Transverse colon (tissue), 4 donors: ENCODE measurements at regions not wholly inside any gene's neighbourhood (a gene's known extent, or its start where the extent isn't known, plus 50 kb on each side); places are given as distances from the start of the nearest gene placed in this dataset.
"Not testable (repeated sequence)": the region's sequence is repeated elsewhere in the genome, so short reads cannot be mapped to it uniquely, and the experiment has no call there.

Experiments
- DNase-seq: peaks from one replicate; pipeline ENCODE4 v3.0.0-alpha.2; 2019
- H3K27ac ChIP-seq, 4 donors: fragments of 200-600 bp; sonication (generic); 2 replicates each; pipeline ENCODE4 v1.5.1; 2016 to 2018; ENCODE audit warnings: inconsistent platforms in 4 of 4
- H3K27me3 ChIP-seq: fragments of 200-600 bp; sonication (generic); 2 replicates; pipeline ENCODE4 v1.5.1; 2017; ENCODE audit warnings: inconsistent platforms
- H3K36me3 ChIP-seq, 4 donors: fragments of 200-600 bp; sonication (generic); 2 replicates each; pipeline ENCODE4 v1.5.1; 2017 to 2019; ENCODE audit warnings: inconsistent platforms in 4 of 4
- H3K4me1 ChIP-seq, 4 donors: fragments of 200-600 bp; sonication (generic); 2 replicates each; pipeline ENCODE4 v1.5.1; 2017 to 2020; ENCODE audit warnings: inconsistent platforms in 4 of 4
- H3K4me3 ChIP-seq, 4 donors: fragments of 200-600 bp; sonication (generic); 1 replicate in 1 of 4; 2 replicates in 3 of 4; pipeline versions ENCODE4 v1.5.1 to v1.6.1; 2017 to 2019; ENCODE audit warnings: inconsistent platforms in 4 of 4
- H3K9me3 ChIP-seq, 2 donors: fragments of 200-600 bp; sonication (generic); 2 replicates each; pipeline ENCODE4 v1.5.1; 2017 to 2019; ENCODE audit warnings: inconsistent platforms in 2 of 2
- EP300 ChIP-seq: sonication (generic); formaldehyde crosslinking; IDR thresholded peaks from one replicate; pipeline ENCODE4 v1.6.1; 2017; ENCODE audit warnings: antibody characterized with exemption, low read depth
- POLR2A ChIP-seq: fragments of 450-650 bp; IDR thresholded peaks from one replicate; pipeline ENCODE4 v1.6.1; 2016; ENCODE audit warnings: antibody characterized with exemption, mild to moderate bottlenecking, moderate library complexity
- POLR2AphosphoS5 ChIP-seq, 3 donors: sonication (generic); formaldehyde crosslinking; IDR thresholded peaks; one replicate each; pipeline ENCODE4 v1.6.1; 2016; ENCODE audit warnings: antibody characterized with exemption in 3 of 3
- WGBS, 2 donors: methylation state at CpG; one replicate each; pipeline ENCODE4 v1.1.5; 2018; ENCODE audit warnings: low coverage in 1 of 2; 5-methylcytosine and 5-hydroxymethylcytosine counted together
- in situ Hi-C, 4 donors: fragments of 200-750 bp; cut with MboI; loops; one replicate each; pipeline versions ENCODE4 v1.15.0 to v1.15.1; 2017; ENCODE audit warnings: low sequenced_read_pairs in 3 of 4, low pct_ligation_motif_present in 1 of 4, low pct_unique_long_range_greater_than_20kb in 1 of 4
- intact Hi-C: fragments of 100-400 bp; cut with DNase I; formaldehyde crosslinking; loops from one replicate; pipeline ENCODE4 v1.15.1; 2023; ENCODE audit warnings: low total_unique reads
- TF ChIP-seq, protein P1 (sequence below), 5 experiments: fragments of 200-600 bp in 3 of 5; fragments of 450-650 bp in 2 of 5; sonication (generic) in 3 of 5; IDR thresholded peaks; 1 replicate in 2 of 5; 2 replicates in 3 of 5; pipeline ENCODE4 v1.5.1; 2016 to 2017; ENCODE audit warnings: antibody characterized with exemption in 5 of 5, inconsistent platforms in 3 of 5, mild to moderate bottlenecking in 2 of 5, moderate library complexity in 1 of 5

DNA sequence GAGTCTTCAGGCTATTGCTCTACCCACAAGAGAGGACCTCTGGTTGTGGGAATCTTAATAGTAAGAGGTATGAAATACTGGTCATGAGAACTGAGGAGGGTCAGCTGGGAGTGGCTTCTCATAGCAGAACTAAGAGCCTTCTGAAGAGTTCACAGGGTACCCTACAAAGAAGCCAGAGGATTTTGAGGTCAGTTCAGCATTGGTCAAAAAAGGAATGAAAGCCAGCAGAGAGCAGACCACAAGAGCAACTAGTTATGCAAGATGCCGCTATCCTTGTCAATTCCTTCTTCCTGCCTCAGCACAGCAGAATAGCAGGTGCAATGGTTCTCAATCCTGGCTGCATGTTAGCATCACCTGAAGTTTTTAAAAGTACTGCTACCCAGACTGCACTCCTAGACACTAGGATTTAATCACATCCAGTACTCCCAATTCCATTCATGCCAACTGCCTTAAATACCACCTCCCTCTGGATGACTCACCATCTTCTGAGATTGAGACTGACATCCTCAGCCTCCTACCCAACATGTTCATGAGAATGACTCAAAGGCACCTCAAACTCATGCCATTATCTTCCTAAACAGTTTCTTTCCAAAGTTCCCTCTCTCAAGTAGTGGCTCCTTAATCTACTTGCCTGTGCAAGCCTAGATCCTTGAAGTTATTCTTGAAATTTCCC lies 81.0 kb upstream of the RBMS1 start:
- in situ Hi-C loops (no loop called here), intact Hi-C loops (no loop called here)
- H3K27ac ChIP-seq: no peak overlapping the region
- H3K4me1 ChIP-seq: no peaks in the 10 kb centered on the region
- TF ChIP-seq POLR2A: no peak
- WGBS, 2 donors: 73 to 80% methylated on average over 1 of the region's 1 CpG
- no peaks in the 10 kb centered on the region for H3K27me3 ChIP-seq
- DNase-seq: no peak
- no peaks in the 10 kb centered on the region for H3K36me3 ChIP-seq
- H3K4me3 ChIP-seq: no peak overlapping the region
- H3K9me3 ChIP-seq: no peaks in the 10 kb centered on the region

DNA sequence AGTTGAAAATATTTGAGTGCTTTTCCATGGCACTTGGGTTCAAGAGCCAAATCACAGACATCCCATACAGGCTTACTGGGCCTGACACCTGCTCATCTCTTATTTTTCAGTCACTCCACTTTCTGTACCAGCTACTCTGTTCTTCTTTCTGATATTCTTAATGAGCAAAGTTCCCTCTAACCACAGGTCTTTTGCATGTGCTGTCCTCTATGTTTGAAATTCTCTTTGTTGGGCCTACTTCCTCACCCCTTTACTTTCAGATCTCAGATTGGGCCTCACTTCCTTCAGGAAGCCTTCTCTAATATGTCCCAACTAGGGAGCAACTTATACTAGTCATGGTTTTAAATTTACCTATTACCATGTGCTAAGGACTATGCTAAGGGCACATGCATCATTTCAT lies 81.8 kb upstream of the RBMS1 start:
- no peak for DNase-seq
- no peak for TF ChIP-seq POLR2A
- TF ChIP-seq POLR2AphosphoS5 (IDR thresholded peaks at IDR 0.05): no peak
- TF ChIP-seq, protein P1, sequence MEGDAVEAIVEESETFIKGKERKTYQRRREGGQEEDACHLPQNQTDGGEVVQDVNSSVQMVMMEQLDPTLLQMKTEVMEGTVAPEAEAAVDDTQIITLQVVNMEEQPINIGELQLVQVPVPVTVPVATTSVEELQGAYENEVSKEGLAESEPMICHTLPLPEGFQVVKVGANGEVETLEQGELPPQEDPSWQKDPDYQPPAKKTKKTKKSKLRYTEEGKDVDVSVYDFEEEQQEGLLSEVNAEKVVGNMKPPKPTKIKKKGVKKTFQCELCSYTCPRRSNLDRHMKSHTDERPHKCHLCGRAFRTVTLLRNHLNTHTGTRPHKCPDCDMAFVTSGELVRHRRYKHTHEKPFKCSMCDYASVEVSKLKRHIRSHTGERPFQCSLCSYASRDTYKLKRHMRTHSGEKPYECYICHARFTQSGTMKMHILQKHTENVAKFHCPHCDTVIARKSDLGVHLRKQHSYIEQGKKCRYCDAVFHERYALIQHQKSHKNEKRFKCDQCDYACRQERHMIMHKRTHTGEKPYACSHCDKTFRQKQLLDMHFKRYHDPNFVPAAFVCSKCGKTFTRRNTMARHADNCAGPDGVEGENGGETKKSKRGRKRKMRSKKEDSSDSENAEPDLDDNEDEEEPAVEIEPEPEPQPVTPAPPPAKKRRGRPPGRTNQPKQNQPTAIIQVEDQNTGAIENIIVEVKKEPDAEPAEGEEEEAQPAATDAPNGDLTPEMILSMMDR (IDR thresholded peaks at IDR 0.05): no peak
- TF ChIP-seq EP300: no peak
- Histone ChIP-seq H3K36me3 (no peaks in the 10 kb centered on the region), H3K27ac (no peak overlapping the region), H3K27me3 (no peaks in the 10 kb centered on the region), H3K4me3 (no peak overlapping the region), H3K9me3 (no peaks in the 10 kb centered on the region), H3K4me1 (no peaks in the 10 kb centered on the region)
- intact Hi-C loops: no loop called here
- in situ Hi-C loops: no loop called here

DNA sequence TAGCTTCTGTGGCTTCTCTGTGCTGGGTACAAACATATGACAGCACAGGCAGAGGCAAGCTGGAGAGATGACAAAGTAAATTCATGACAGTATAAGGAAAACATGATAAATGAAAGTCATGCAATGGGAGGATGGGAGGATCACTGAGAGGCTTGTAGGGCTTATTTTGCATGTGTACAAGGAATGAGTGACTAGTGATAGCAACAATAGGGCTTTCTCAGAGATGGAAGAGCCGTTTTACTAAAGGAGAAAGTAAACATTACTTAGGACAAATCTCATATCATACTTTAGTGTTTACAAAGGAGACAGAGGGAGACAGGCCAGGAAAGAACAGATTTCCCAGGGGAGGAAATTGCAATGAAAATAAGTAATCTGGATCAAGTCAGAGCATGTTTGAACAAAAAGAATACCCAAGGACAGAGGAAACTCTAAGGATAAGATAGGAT lies 82.5 kb upstream of the RBMS1 start:
- H3K27me3 ChIP-seq: no peaks in the 10 kb centered on the region
- no peak overlapping the region for H3K27ac ChIP-seq
- intact Hi-C loops (no loop called here), in situ Hi-C loops (no loop called here)
- H3K9me3 ChIP-seq: no peaks in the 10 kb centered on the region
- TF ChIP-seq, protein P1 (IDR thresholded peaks at IDR 0.05): no peak
- TF ChIP-seq POLR2AphosphoS5 (IDR thresholded peaks at IDR 0.05) (no peak), EP300 (no peak), POLR2A (no peak)
- no peaks in the 10 kb centered on the region for H3K36me3 ChIP-seq
- H3K4me3 ChIP-seq: no peak overlapping the region
- 13 to 19% methylated on average over 1 of the region's 1 CpG for WGBS, 2 donors
- H3K4me1 ChIP-seq: no peaks in the 10 kb centered on the region
- DNase-seq: no peak

DNA sequence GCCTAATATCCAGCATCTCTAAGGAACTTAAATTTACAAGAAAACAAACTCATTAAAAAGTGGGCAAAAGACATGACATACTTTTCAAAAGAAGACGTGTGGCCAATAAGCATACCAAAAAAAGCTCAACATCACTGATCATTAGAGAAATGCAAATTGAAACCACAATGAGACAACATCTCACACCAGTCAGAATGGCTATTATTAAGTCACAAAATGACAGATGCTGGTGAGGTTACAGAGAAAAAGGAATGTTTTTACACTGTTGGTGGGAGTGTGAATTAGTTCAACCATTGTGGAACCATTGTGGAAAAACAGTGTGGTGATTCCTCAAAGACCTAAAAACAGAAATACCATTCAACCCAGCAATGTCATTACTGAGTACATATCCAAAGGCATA lies 83.5 kb upstream of the RBMS1 start:
- H3K4me3 ChIP-seq, H3K9me3 ChIP-seq, H3K4me1 ChIP-seq, H3K36me3 ChIP-seq, H3K27ac ChIP-seq, intact Hi-C loops, in situ Hi-C loops, DNase-seq, H3K27me3 ChIP-seq: not testable (repeated sequence)
- WGBS, 2 donors: 39 to 63% methylated on average over 1 of the region's 1 CpG

DNA sequence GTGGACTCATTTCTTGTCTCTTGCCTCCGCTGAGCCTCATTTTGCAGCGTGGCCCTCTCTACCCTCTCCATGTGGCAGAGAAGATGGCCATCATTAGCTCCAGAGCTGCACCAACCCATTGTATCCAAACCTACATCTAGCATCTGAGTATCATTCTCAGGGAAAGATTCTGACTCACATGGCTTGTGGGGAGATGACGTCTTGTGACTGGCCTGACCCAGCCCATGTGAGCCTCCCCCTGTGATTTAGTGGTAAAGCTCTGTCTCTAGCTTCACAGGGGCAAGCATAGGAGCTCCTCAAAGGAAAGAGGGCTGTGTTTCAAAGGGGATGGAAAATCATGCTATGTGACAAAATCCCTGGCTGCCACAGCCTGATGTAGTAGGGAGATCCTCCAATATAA lies 87.4 kb upstream of the RBMS1 start:
- peaks cover 0 to 7% (median 2%) of the 10 kb centered on the region in 4 donors for H3K4me1 ChIP-seq
- in situ Hi-C loops: no loop called here
- TF ChIP-seq, protein P1 (IDR thresholded peaks at IDR 0.05): no peak
- TF ChIP-seq EP300 (no peak), POLR2A (no peak), POLR2AphosphoS5 (IDR thresholded peaks at IDR 0.05) (no peak)
- H3K27me3 ChIP-seq: no peaks in the 10 kb centered on the region
- no peak overlapping the region for H3K27ac ChIP-seq
- H3K36me3 ChIP-seq: no peaks in the 10 kb centered on the region
- DNase-seq: no peak
- intact Hi-C loops: no loop called here
- H3K9me3 ChIP-seq: no peaks in the 10 kb centered on the region
- no peak overlapping the region for H3K4me3 ChIP-seq
- WGBS, 2 donors: 60 to 78% methylated on average over 1 to 3 of the region's 3 CpGs
